ENCODE measurements at regions not wholly inside any gene's neighbourhood (a gene's known extent, or its start where the extent isn't known, plus 50 kb on each side); places are given as distances from the start of the nearest gene placed in this dataset.

- TF ChIP-seq SMC3 (conservative IDR thresholded peaks at IDR 0.05; ENCODE audit: insufficient read depth, low read depth, low read length) (no peak), ZNF253 (CRISPR knock-in tag; conservative IDR thresholded peaks at IDR 0.05) (no peak)
Measured at GRCh38 chr5:68505917-68506860, 290.6 kb downstream of the PIK3R1 start.

All from K562 (cell line).